Right atrium auricular region (tissue), 2 donors: ENCODE measurements at regions not wholly inside any gene's neighbourhood (a gene's known extent, or its start where the extent isn't known, plus 50 kb on each side); places are given as distances from the start of the nearest gene placed in this dataset.

Experiments used
- DNase-seq: peaks from one replicate; pipeline ENCODE4 v3.0.0-alpha.2; 2019; ENCODE audit warnings: low spot score
- H3K27ac ChIP-seq, 2 donors: fragments of 200-600 bp; sonication (generic); 1 replicate in 1 of 2; 2 replicates in 1 of 2; pipeline ENCODE4 v1.5.1; 2016 to 2019
- H3K27me3 ChIP-seq, 2 donors: fragments of 200-600 bp; sonication (generic); one replicate each; pipeline versions ENCODE4 v1.5.1 to v1.6.0; 2017 to 2019
- H3K36me3 ChIP-seq: fragments of 200-600 bp; sonication (generic); one replicate; pipeline ENCODE4 v1.5.1; 2016
- H3K4me1 ChIP-seq, 2 donors: fragments of 200-600 bp; sonication (generic); one replicate each; pipeline versions ENCODE4 v1.5.1 to v1.6.0; 2017 to 2019
- H3K4me3 ChIP-seq, 2 donors: fragments of 200-600 bp; sonication (generic); 1 replicate in 1 of 2; 2 replicates in 1 of 2; pipeline ENCODE4 v1.5.1; 2017 to 2019; ENCODE audit warnings: mild to moderate bottlenecking in 1 of 2, moderate library complexity in 1 of 2
- H3K9me3 ChIP-seq, 2 donors: fragments of 200-600 bp; sonication (generic); one replicate each; pipeline ENCODE4 v1.5.1; 2019
- CTCF ChIP-seq, 2 donors: fragments of 200-600 bp; sonication (generic); IDR thresholded peaks; one replicate each; pipeline ENCODE4 v1.5.1; 2019; ENCODE audit warnings: antibody characterized with exemption in 2 of 2

DNA sequence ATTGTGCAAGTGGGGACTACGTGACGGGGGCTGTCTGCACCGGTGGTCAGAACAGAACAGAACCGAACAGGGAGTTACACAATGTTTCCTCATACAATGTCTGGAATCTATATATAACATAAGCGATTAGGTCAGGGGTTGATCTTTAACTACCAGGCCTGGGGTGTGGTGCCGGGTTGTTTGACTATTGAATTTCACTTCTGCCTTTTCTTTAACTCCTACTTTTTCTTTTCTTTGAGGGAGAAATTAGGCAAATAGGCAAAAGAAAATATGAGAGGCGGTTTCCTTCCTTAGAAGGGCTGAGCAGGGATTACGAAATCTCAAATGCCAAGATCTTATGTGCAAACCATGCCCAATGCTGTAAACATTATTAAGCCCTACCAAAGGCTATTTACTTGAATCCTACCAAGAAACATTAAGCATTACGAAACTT is 140.3 kb downstream of the SLC38A6 start:
- peaks cover 0 to 13% of the 10 kb centered on the region in 2 donors for H3K4me1 ChIP-seq
- no peaks in the 10 kb centered on the region for H3K9me3 ChIP-seq
- no peaks in the 10 kb centered on the region for H3K27me3 ChIP-seq
- H3K36me3 ChIP-seq: no peaks in the 10 kb centered on the region
- DNase-seq: no peak
- TF ChIP-seq CTCF (IDR thresholded peaks at IDR 0.05): no peak
- no peak overlapping the region for H3K4me3 ChIP-seq
- H3K27ac ChIP-seq: no peak overlapping the region

DNA sequence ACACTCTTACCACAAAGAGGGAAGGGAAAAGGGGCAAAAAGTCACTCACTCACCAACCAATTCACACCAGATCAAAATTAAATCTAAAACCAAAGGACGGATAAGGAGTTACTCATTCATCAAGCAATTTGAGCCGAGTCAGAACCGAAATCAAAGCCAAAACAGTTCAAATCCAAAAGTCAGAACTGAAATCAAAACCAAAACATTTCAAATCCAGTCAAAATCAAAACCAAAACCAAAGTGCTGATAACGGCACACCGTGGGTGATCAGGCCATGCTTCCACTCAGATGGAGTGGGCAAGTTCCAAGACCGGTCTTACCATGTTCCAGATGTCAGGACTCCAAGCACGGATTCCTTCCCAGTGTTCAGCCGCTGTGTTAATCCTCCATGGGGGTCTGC is 139.5 kb downstream of the SLC38A6 start:
- no peak overlapping the region for H3K27ac ChIP-seq
- DNase-seq: no peak
- H3K27me3 ChIP-seq: no peaks in the 10 kb centered on the region
- no peaks in the 10 kb centered on the region for H3K36me3 ChIP-seq
- TF ChIP-seq CTCF (IDR thresholded peaks at IDR 0.05): no peak
- H3K4me3 ChIP-seq: no peak overlapping the region
- H3K4me1 ChIP-seq: peaks cover 0 to 5% of the 10 kb centered on the region in 2 donors
- H3K9me3 ChIP-seq: no peaks in the 10 kb centered on the region

DNA sequence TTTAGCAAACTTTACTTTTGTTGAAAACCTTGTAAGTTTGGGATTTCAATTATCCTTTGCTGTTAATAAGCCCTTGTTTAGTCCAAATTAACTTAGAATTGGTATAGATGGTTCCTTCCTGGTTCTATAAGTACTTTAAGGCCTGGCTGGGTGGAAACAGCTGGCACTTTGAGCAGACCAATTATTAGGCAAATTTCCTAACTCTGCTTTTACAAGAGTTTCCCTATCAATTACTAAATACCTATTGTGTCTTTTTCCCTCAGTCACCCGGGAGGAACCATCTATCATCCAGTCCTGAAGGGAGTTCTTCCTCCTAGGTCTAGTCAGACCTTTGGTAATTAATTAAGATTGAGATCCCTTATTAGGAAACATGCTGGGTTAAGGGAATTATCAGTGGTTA is 138.0 kb downstream of the SLC38A6 start:
- DNase-seq: no peak
- Histone ChIP-seq H3K4me3 (no peak overlapping the region), H3K4me1 (no peaks in the 10 kb centered on the region), H3K27ac (no peak overlapping the region), H3K36me3 (no peaks in the 10 kb centered on the region), H3K27me3 (no peaks in the 10 kb centered on the region), H3K9me3 (no peaks in the 10 kb centered on the region)
- TF ChIP-seq CTCF (IDR thresholded peaks at IDR 0.05): no peak

GRCh38 chr14:61116369-61116768 is 135.3 kb downstream of the SLC38A6 start:
- Histone ChIP-seq H3K27me3 (no peaks in the 10 kb centered on the region), H3K4me3 (no peak overlapping the region), H3K36me3 (no peaks in the 10 kb centered on the region), H3K27ac (no peak overlapping the region), H3K9me3 (no peaks in the 10 kb centered on the region), H3K4me1 (peaks cover 0 to 4% of the 10 kb centered on the region in 2 donors)
- TF ChIP-seq CTCF (IDR thresholded peaks at IDR 0.05): no peak
- no peak for DNase-seq

- no peak overlapping the region for H3K27ac ChIP-seq
- DNase-seq: no peak
Measured at GRCh38 chr14:61113561-61114225, 132.6 kb downstream of the SLC38A6 start.

More at GRCh38 chr14:61113561-61114225, 132.6 kb downstream of the SLC38A6 start:
- peaks cover 0 to 11% of the 10 kb centered on the region in 2 donors for H3K4me1 ChIP-seq
- no peak overlapping the region for H3K4me3 ChIP-seq
- no peak for TF ChIP-seq CTCF (IDR thresholded peaks at IDR 0.05)
- H3K27me3 ChIP-seq: no peaks in the 10 kb centered on the region
- H3K36me3 ChIP-seq: no peaks in the 10 kb centered on the region
- no peaks in the 10 kb centered on the region for H3K9me3 ChIP-seq
